Activated naive CD4-positive, alpha-beta T cell treated with anti-CD3 and anti-CD28 coated beads for 36 hours (primary cell): ENCODE measurements at regions not wholly inside any gene's neighbourhood (a gene's known extent, or its start where the extent isn't known, plus 50 kb on each side); places are given as distances from the start of the nearest gene placed in this dataset.

Source experiments
- CTCF ChIA-PET: fragments of 350-600 bp; sonication (Branson Sonifier 250); formaldehyde crosslinking; loops from one replicate; lab custom pipeline; 2021; ENCODE audit warnings: antibody characterized with exemption; lab: Charles Lee
- DNase-seq: peaks from one replicate; pipeline ENCODE4 v3.0.0-alpha.2; 2020
- H3K27ac Mint-ChIP-seq: one replicate; pipeline ENCODE4 v1.8.0; 2021; ENCODE audit warnings: mild to moderate bottlenecking, mixed read lengths
- H3K27me3 Mint-ChIP-seq: one replicate; pipeline ENCODE4 v1.8.0; 2021; ENCODE audit warnings: low read depth, mixed read lengths
- H3K36me3 Mint-ChIP-seq: one replicate; pipeline ENCODE4 v1.8.0; 2021; ENCODE audit warnings: low read depth, mixed read lengths
- H3K4me1 Mint-ChIP-seq: one replicate; pipeline ENCODE4 v1.8.0; 2021; ENCODE audit warnings: low read depth, mixed read lengths
- H3K4me3 Mint-ChIP-seq: one replicate; pipeline ENCODE4 v1.8.0; 2021; ENCODE audit warnings: mild to moderate bottlenecking, moderate library complexity, mixed read lengths
- H3K9me3 Mint-ChIP-seq: one replicate; pipeline ENCODE4 v1.8.0; 2021; ENCODE audit warnings: mixed read lengths
- intact Hi-C: fragments of 100-400 bp; cut with micrococcal nuclease; formaldehyde crosslinking; loops from one replicate; pipeline ENCODE4 v1.15.1; 2023

DNA sequence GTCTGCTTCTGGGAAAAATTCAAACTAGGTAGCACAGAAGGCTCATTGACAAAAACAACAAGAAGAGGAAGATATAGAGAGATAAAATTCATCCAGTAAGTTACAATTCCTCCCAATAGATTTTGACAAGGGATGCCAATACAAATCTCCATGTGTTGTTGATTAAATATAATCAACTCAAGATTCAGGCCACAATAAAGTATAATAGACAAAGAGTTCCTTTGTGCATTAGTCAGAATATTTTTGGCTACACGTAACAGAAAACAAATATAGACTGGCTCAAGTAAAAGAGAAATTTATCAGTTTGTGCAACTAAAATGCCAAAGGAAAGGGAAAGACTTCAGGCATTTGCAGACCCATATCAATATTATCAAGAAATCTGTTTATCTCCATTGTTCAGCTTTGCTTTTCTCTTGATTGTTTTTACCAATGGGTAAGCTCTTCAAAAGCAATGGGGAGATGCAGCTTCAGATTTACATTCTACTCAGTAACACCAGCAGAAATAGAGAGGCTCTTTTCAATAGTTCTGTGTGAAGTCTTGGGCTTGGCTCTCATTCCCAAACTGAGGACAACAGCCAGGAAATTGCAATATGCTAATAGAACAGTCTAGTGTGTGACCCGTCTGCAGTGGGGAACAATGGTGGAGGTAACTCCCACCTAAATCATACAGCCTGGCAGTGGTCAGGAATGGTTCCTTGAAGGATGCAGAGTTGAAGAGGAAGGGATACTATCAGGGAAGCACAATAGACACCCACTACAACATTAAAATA is 77.6 kb upstream of the PROK2 start:
- no peak for DNase-seq
- intact Hi-C loops, result no loop called here
- H3K9me3 Mint-ChIP-seq, result peaks cover 1% of the 10 kb centered on the region
- peaks cover 5% of the 10 kb centered on the region for H3K4me1 Mint-ChIP-seq
- no peak overlapping the region for H3K4me3 Mint-ChIP-seq
- no peaks in the 10 kb centered on the region for H3K36me3 Mint-ChIP-seq
- no peak overlapping the region for H3K27ac Mint-ChIP-seq
- peaks cover 13% of the 10 kb centered on the region for H3K27me3 Mint-ChIP-seq
- CTCF ChIA-PET, result interaction anchor here (1.4 to 3.0 kb wide), 3 partner anchors 13 to 152 kb away, joined by 3 to 14 read pairs (median 4); no protein-coding TSS in a partner anchor

DNA sequence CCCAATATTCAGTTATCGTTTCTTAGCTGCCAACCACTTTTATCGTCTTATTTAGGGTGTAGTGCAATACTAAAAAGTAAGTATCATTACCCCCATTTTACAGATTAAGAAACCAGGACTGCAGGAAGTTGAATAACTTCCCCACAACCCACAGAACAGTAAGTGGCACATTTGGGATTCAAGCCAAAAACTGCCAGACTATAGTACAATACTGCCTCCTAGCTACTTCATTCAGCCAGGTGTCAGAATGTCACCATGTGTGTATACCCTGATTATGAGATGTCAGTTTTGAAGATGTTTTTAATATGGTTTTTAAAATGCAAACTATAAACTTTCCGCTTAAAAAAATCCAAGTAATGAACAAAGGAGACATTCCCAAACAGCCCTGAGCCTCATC is 74.2 kb upstream of the PROK2 start:
- no peaks in the 10 kb centered on the region for H3K36me3 Mint-ChIP-seq
- intact Hi-C loops, result loop anchor here (1.0 kb wide), 2 partner anchors 129 to 148 kb away; no protein-coding TSS in a partner anchor

GRCh38 chr3:71858503-71859122 is 73.7 kb upstream of the PROK2 start:
- H3K27me3 Mint-ChIP-seq, result peaks cover 9% of the 10 kb centered on the region
- H3K27ac Mint-ChIP-seq, result no peak overlapping the region
- H3K36me3 Mint-ChIP-seq, result no peaks in the 10 kb centered on the region
- H3K9me3 Mint-ChIP-seq, result peaks cover 1% of the 10 kb centered on the region
- peaks cover 3% of the 10 kb centered on the region for H3K4me1 Mint-ChIP-seq
- intact Hi-C loops, result loop anchor here (1.0 kb wide), 2 partner anchors 128 to 147 kb away; no protein-coding TSS in a partner anchor
- H3K4me3 Mint-ChIP-seq, result no peak overlapping the region
- CTCF ChIA-PET, result interaction anchor here (0.5 to 3.5 kb wide), 7 partner anchors 11 to 965 kb away, joined by 3 to 37 read pairs (median 5); no protein-coding TSS in a partner anchor
- DNase-seq, result no peak

More for the DNA sequence above, 74.2 kb upstream of the PROK2 start:
- no peak overlapping the region for H3K27ac Mint-ChIP-seq
- H3K27me3 Mint-ChIP-seq, result peaks cover 9% of the 10 kb centered on the region
- peaks cover 1% of the 10 kb centered on the region for H3K9me3 Mint-ChIP-seq
- CTCF ChIA-PET, result interaction anchor here (0.5 to 3.5 kb wide), 8 partner anchors 11 to 967 kb away, joined by 3 to 37 read pairs (median 6); no protein-coding TSS in a partner anchor
- peak; percentile 38 for DNase-seq
- no peak overlapping the region for H3K4me3 Mint-ChIP-seq
- peaks cover 3% of the 10 kb centered on the region for H3K4me1 Mint-ChIP-seq

GRCh38 chr3:71857956-71858355 is 73.0 kb upstream of the PROK2 start:
- Mint-ChIP-seq H3K4me3 (no peak overlapping the region), H3K4me1 (peaks cover 3% of the 10 kb centered on the region), H3K9me3 (peaks cover 1% of the 10 kb centered on the region), H3K27me3 (peaks cover 7% of the 10 kb centered on the region), H3K36me3 (no peaks in the 10 kb centered on the region), H3K27ac (no peak overlapping the region)
- no peak for DNase-seq
- CTCF ChIA-PET, result interaction anchor here (0.6 to 2.5 kb wide), 2 partner anchors 147 to 1239 kb away, joined by 5 to 14 read pairs; no protein-coding TSS in a partner anchor
- intact Hi-C loops, result no loop called here

DNA sequence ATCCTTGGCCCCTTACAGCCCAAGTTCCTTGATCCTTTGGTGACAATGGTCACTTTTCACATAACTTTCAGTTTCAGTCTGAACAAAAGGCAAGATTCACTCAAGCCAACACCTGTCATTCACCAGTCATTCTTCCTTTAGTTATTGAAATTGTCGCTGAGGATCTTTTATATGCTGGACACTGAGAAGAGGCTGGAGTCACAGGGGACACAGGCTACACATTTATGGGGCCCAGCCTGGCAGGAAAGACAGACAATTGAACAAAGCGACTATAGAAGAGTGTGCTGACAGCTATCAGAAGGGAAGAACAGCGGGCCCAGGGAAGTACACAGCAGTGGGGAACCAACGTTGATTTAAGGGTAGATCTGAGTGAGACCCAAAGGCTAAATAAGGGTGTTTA is 69.8 kb upstream of the PROK2 start:
- intact Hi-C loops, result no loop called here
- H3K27me3 Mint-ChIP-seq, result no peaks in the 10 kb centered on the region
- no peaks in the 10 kb centered on the region for H3K9me3 Mint-ChIP-seq
- H3K27ac Mint-ChIP-seq, result no peak overlapping the region
- no peaks in the 10 kb centered on the region for H3K36me3 Mint-ChIP-seq
- H3K4me1 Mint-ChIP-seq, result peaks cover 3% of the 10 kb centered on the region
- no peak overlapping the region for H3K4me3 Mint-ChIP-seq
- DNase-seq, result no peak
- CTCF ChIA-PET, result no interaction called here

- no peaks in the 10 kb centered on the region for H3K9me3 Mint-ChIP-seq
- no peaks in the 10 kb centered on the region for H3K36me3 Mint-ChIP-seq
- CTCF ChIA-PET, result interaction anchor here (0.6 kb wide), 1 partner anchor 230 kb away, joined by 3 read pairs; no protein-coding TSS in a partner anchor
- peaks cover 3% of the 10 kb centered on the region for H3K4me1 Mint-ChIP-seq
- H3K4me3 Mint-ChIP-seq, result no peak overlapping the region
- H3K27me3 Mint-ChIP-seq, result no peaks in the 10 kb centered on the region
- intact Hi-C loops, result no loop called here
- H3K27ac Mint-ChIP-seq, result no peak overlapping the region
- DNase-seq, result no peak
These were observed 69.1 kb upstream of the PROK2 start for GRCh38 chr3:71854096-71854495.

DNA sequence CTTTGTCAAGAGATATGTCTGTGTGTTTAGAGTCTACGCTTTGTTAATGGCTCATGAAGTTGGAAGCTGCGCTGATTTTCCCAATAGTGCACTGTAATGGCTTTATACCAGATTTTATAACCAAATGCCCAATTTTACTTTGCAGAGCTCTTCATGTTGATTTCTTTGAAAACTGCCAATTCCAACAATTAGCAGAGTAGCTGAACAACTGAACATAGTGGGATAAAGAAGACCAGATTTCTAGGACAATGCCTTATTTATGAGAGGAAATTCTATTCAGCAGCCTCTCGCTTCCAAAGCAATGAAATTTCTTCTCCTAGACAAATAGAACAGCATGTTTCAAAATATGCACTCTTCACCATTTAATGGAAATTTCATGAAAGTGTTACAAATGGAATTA is 66.9 kb upstream of the PROK2 start:
- intact Hi-C loops, result no loop called here
- no peak for DNase-seq
- Mint-ChIP-seq H3K9me3 (no peaks in the 10 kb centered on the region), H3K4me3 (no peak overlapping the region), H3K27me3 (no peaks in the 10 kb centered on the region), H3K4me1 (no peaks in the 10 kb centered on the region), H3K36me3 (no peaks in the 10 kb centered on the region), H3K27ac (no peak overlapping the region)
- CTCF ChIA-PET, result interaction anchor here (2.0 kb wide), 1 partner anchor 141 kb away, joined by 4 read pairs; no protein-coding TSS in a partner anchor

DNA sequence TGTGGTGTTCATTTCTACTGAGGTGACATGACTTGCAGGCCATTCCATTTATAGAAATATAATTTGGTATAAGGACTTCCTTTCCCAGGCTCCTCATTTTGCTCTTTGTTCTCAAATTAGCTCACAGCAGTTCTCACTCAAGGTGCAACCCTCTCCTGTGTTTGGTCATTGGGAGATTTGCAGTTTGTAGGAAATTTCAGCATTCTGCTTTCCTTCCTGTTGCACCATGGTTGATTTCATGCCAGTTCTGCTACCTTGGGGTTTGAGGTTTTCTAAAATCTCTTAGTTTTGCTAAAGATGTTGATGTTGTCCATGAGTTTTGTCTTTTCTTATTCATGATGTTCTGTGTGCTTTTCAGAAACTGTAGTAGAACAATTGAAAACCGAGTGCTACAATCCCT is 65.7 kb upstream of the PROK2 start:
- Mint-ChIP-seq H3K27ac (no peak overlapping the region), H3K36me3 (no peaks in the 10 kb centered on the region), H3K27me3 (peaks cover 3% of the 10 kb centered on the region), H3K9me3 (no peaks in the 10 kb centered on the region), H3K4me3 (no peak overlapping the region), H3K4me1 (no peaks in the 10 kb centered on the region)
- DNase-seq, result no peak
- CTCF ChIA-PET, result interaction anchor here (2.0 kb wide), 1 partner anchor 140 kb away, joined by 4 read pairs; no protein-coding TSS in a partner anchor
- intact Hi-C loops, result no loop called here

DNA sequence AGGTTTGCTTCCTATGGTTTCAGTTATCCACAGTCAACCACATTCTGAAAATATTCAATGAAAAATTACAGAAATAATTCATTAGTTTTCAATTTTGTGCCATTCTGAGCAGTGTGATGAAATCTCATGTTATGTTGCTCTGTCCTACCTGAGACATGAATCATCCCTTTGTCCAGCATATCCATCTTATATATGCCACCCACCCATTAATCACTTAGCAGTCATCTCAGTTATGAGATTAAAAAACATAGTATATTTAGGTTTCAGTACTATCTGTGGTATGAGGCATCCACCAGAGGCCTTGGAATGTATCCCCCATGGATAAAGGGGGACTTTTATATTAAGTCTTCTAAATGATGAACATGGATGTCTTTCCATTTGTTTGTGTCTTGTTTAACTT is 64.7 kb upstream of the PROK2 start:
- Mint-ChIP-seq H3K4me3 (no peak overlapping the region), H3K36me3 (no peaks in the 10 kb centered on the region), H3K27ac (no peak overlapping the region), H3K27me3 (peaks cover 3% of the 10 kb centered on the region), H3K9me3 (no peaks in the 10 kb centered on the region), H3K4me1 (no peaks in the 10 kb centered on the region)
- intact Hi-C loops, result no loop called here
- DNase-seq, result no peak
- CTCF ChIA-PET, result no interaction called here

DNA sequence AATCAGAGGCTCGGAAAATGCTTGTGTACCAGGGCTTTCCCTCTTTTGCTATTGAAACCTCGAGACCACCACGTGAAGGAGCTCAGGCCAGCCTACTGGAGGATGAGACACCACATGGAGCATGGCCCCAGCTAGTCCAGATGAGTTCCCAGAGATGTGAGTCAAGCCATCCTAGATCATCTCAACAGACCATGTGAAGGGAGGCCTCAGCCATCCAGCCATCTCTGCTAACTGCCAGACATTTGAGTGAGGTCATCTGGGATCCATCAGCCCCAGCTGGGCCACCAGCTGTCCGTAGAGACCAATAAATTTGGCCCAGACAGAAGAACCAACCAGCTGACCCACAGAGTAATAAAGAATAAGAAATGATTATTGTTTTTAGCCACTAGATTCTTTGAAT is 62.8 kb upstream of the PROK2 start:
- H3K4me3 Mint-ChIP-seq, result no peak overlapping the region
- no peak overlapping the region for H3K27ac Mint-ChIP-seq
- DNase-seq, result no peak
- intact Hi-C loops, result no loop called here
- no peaks in the 10 kb centered on the region for H3K9me3 Mint-ChIP-seq
- CTCF ChIA-PET, result interaction anchor here (1.2 to 1.6 kb wide), 2 partner anchors 12 to 114 kb away, joined by 3 to 4 read pairs; no protein-coding TSS in a partner anchor
- no peaks in the 10 kb centered on the region for H3K4me1 Mint-ChIP-seq
- H3K36me3 Mint-ChIP-seq, result no peaks in the 10 kb centered on the region
- H3K27me3 Mint-ChIP-seq, result peaks cover 6% of the 10 kb centered on the region

DNA sequence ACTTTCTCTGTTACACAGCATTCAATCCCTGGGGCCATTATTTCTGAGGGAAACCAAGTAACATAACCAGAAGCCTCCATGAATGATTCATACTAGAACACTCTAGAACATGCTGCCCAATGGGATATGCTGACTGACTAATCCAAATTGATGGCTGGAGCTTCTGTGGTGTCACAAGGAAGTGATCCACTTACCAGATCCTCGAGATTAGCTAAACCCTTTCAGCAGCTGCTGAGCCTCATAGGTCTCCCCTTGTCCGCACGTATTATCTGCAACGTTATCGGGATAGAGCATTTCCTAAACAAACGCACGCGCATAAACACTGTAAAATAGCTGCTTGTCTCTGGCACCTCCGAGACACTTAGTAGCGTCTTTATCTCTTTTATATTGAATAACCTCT is 61.2 kb upstream of the PROK2 start:
- Mint-ChIP-seq H3K27me3 (peaks cover 6% of the 10 kb centered on the region), H3K4me3 (no peak overlapping the region), H3K9me3 (no peaks in the 10 kb centered on the region), H3K4me1 (no peaks in the 10 kb centered on the region), H3K27ac (no peak overlapping the region), H3K36me3 (no peaks in the 10 kb centered on the region)
- no peak for DNase-seq
- CTCF ChIA-PET, result no interaction called here
- intact Hi-C loops, result no loop called here

DNA sequence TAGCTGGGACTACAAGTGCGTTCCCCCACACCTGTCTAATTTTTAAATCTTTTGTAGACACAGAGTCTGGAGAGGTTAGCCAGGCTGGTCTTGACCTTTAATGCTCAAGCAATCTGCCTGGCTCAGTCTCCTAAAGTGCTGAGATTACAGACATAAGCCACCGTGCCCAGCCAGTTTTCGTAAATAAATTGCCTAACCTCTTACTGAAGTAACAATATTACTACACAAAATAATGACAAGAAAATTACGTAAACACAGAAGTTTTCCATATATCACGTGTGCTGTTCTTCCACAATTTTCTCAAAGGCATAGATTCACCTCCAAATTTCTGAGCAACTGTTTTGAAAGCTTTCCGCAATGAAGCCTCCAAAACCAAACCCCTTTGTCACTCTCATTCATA is 58.1 kb upstream of the PROK2 start:
- DNase-seq, result no peak
- intact Hi-C loops, result no loop called here
- no peaks in the 10 kb centered on the region for H3K36me3 Mint-ChIP-seq
- no peaks in the 10 kb centered on the region for H3K4me1 Mint-ChIP-seq
- no peaks in the 10 kb centered on the region for H3K9me3 Mint-ChIP-seq
- H3K27ac Mint-ChIP-seq, result no peak overlapping the region
- peaks cover 9% of the 10 kb centered on the region for H3K27me3 Mint-ChIP-seq
- CTCF ChIA-PET, result no interaction called here
- no peak overlapping the region for H3K4me3 Mint-ChIP-seq
